Activated CD4-positive, alpha-beta T cell treated with anti-CD3 and anti-CD28 coated beads, Interleukin-2, amount 10 ng/mL, durations not matched to agents 24 days and 14 days (primary cell): ENCODE measurements at regions not wholly inside any gene's neighbourhood (a gene's known extent, or its start where the extent isn't known, plus 50 kb on each side); places are given as distances from the start of the nearest gene placed in this dataset.
"Not testable (repeated sequence)": the region's sequence is repeated elsewhere in the genome, so short reads cannot be mapped to it uniquely, and the experiment has no call there.

Source experiments
- DNase-seq: peaks from one replicate; pipeline ENCODE4 v3.0.0; 2022
- H3K27ac Mint-ChIP-seq: one replicate; pipeline ENCODE4 v1.8.0; 2022; ENCODE audit warnings: mild to moderate bottlenecking, mixed read lengths
- H3K27me3 Mint-ChIP-seq: one replicate; pipeline ENCODE4 v1.8.0; 2022; ENCODE audit warnings: mixed read lengths
- H3K36me3 Mint-ChIP-seq: one replicate; pipeline ENCODE4 v1.8.0; 2022; ENCODE audit warnings: low read depth, mild to moderate bottlenecking, mixed read lengths
- H3K4me1 Mint-ChIP-seq: one replicate; pipeline ENCODE4 v1.8.0; 2021; ENCODE audit warnings: mixed read lengths
- H3K4me3 Mint-ChIP-seq: one replicate; pipeline ENCODE4 v1.8.0; 2022; ENCODE audit warnings: mild to moderate bottlenecking, moderate library complexity, mixed read lengths
- H3K9me3 Mint-ChIP-seq: one replicate; pipeline ENCODE4 v1.8.0; 2021; ENCODE audit warnings: mixed read lengths
- intact Hi-C: fragments of 100-400 bp; cut with micrococcal nuclease; formaldehyde crosslinking; loops from one replicate; pipeline ENCODE4 v1.15.1; 2023

DNA sequence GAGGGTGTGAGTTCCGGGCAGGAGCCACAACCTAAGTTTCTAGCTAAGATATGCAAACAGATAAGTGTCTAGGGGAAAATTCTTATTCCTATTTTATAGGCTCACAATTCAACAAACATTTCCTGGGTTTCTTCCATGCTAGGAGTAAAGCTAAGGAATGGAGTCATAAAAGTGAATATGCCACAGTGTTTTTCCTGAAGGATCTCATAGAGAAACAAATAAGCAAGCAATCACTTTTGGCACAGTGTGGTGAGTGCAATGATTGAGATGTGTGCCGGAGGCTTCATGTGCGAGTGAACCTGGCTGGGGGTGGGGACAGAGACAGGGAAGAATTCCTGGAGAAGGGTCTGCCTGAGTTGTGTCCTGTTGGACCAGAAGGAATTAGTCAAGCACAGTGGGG, 147.4 kb downstream of the TENT5C start:
- Mint-ChIP-seq H3K36me3 (no peaks in the 10 kb centered on the region), H3K4me1 (peaks cover 7% of the 10 kb centered on the region), H3K27me3 (peaks cover 56% of the 10 kb centered on the region), H3K27ac (no peak overlapping the region), H3K9me3 (no peaks in the 10 kb centered on the region), H3K4me3 (no peak overlapping the region)
- intact Hi-C loops, result loop anchor here (5.0 kb wide), 1 partner anchor 146 kb away; the partner anchor contains the start of gene TENT5C
- no peak for DNase-seq

DNA sequence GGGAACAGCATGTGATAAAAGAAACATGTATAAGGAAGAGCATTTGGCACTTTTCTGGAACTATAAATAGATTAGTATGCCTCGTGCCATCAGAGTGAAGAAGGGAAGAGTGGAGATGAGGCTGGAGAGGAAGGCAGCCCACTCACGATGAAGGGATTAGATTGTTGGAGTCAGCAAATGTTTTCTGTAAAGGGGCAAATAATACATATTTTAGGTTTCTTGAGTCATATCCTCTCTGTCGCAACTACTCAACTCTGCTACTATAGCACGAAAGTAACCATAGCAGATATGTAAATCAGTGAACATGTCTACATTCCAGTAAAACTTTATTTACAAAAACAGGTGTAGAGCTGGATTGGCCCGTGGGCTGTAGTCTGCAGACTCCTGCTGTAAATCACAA, 147.8 kb downstream of the TENT5C start:
- Mint-ChIP-seq H3K36me3 (no peaks in the 10 kb centered on the region), H3K9me3 (no peaks in the 10 kb centered on the region), H3K27ac (no peak overlapping the region), H3K4me1 (peaks cover 11% of the 10 kb centered on the region), H3K27me3 (peaks cover 59% of the 10 kb centered on the region), H3K4me3 (no peak overlapping the region)
- intact Hi-C loops, result loop anchor here (1.0 to 5.0 kb wide), 2 partner anchors 146 to 218 kb away; partner anchors contain the start of gene TENT5C
- DNase-seq, result no peak

- Mint-ChIP-seq H3K4me1 (peaks cover 12% of the 10 kb centered on the region), H3K36me3 (no peaks in the 10 kb centered on the region), H3K27me3 (peaks cover 61% of the 10 kb centered on the region), H3K4me3 (no peak overlapping the region), H3K27ac (no peak overlapping the region), H3K9me3 (no peaks in the 10 kb centered on the region)
- DNase-seq, result peak; percentile 84
- intact Hi-C loops, result loop anchor here (1.0 to 5.0 kb wide), 2 partner anchors 147 to 219 kb away; partner anchors contain the start of gene TENT5C
Measured at GRCh38 chr1:117754061-117754969, 148.5 kb downstream of the TENT5C start.

DNA sequence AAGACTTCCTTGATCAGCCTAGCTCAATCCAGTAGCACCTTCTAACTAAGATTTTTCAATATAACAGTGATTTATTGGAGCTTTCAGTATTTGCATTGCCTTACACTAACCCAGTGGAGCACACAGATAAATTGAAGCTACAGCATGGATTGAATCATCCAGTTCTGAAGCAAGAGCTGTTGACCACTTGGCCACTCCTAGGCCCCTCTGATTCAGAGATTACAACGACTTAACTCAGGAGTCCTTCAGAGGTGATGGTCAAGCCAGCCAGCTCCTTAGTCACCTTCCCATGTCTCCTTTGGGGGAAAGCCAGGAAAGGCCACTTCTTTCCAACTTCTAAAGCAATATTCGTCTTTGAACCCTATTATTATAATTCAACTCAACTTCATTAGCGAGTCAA, 151.8 kb downstream of the TENT5C start:
- H3K9me3 Mint-ChIP-seq, result no peaks in the 10 kb centered on the region
- intact Hi-C loops, result loop anchor here (1.0 to 5.0 kb wide), 5 partner anchors 80 to 245 kb away; no protein-coding TSS in a partner anchor
- no peak for DNase-seq
- no peaks in the 10 kb centered on the region for H3K36me3 Mint-ChIP-seq
- H3K27me3 Mint-ChIP-seq, result peaks cover 44% of the 10 kb centered on the region
- H3K4me1 Mint-ChIP-seq, result peaks cover 12% of the 10 kb centered on the region
- H3K4me3 Mint-ChIP-seq, result no peak overlapping the region
- H3K27ac Mint-ChIP-seq, result no peak overlapping the region

DNA sequence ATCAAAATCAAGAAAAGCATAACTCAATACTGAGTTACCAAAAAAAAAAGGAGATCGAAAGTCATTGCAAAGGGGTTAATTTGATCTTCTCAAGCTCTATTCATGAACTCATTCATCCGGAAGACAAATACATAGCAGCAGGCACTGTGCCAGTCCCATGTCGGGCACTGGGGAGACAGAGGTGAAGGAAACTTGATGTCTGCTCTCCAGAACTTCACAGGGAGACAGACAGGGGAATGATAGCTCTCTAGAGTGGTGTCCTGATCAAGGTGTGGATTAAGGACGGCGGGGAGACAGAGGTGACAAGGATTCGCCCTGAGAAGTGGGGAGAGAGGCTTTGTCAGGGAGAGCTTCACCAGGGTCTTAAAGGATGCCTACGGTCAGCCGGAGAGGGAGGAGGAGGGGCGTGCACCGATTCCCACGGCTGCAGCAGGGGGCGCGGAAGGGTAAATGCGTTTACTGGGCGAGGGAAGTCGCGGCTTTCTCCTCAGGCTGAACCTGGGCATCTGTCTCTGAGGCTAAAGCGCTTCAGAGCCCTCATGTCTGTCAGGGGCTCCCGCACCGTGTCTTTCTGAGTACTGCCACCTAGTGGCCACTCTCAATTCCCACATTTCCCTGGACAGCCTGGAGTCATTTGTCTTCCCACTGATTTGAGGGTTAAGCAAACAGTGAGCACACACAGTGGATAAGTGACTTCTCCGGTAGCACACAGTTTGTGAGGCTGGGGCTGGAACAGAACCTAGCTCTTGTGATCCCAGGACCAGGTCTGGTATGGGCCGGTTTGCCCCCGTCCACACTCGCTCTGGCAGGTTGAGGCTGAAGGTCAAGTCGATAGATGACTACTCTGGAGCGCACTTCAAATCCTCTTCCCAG, 152.8 kb downstream of the TENT5C start:
- intact Hi-C loops, result loop anchor here (1.0 to 5.0 kb wide), 5 partner anchors 81 to 246 kb away; no protein-coding TSS in a partner anchor
- DNase-seq, result peak; percentile 90
- Mint-ChIP-seq H3K4me1 (peaks cover 8% of the 10 kb centered on the region), H3K27ac (no peak overlapping the region), H3K36me3 (no peaks in the 10 kb centered on the region), H3K27me3 (peaks cover 39% of the 10 kb centered on the region), H3K4me3 (peak overlapping the region; percentile 84), H3K9me3 (no peaks in the 10 kb centered on the region)

- H3K4me3 Mint-ChIP-seq, result no peak overlapping the region
Measured at GRCh38 chr1:117759535-117759934, 153.7 kb downstream of the TENT5C start.

GRCh38 chr1:117760069-117760468, 154.2 kb downstream of the TENT5C start:
- Mint-ChIP-seq H3K4me1 (peaks cover 5% of the 10 kb centered on the region), H3K27ac (no peak overlapping the region), H3K36me3 (no peaks in the 10 kb centered on the region), H3K27me3 (peaks cover 35% of the 10 kb centered on the region), H3K4me3 (no peak overlapping the region), H3K9me3 (peaks cover 3% of the 10 kb centered on the region)
- intact Hi-C loops, result no loop called here
- no peak for DNase-seq

More at GRCh38 chr1:117759535-117759934, 153.7 kb downstream of the TENT5C start:
- Mint-ChIP-seq H3K9me3 (peaks cover 2% of the 10 kb centered on the region), H3K27ac (no peak overlapping the region), H3K4me1 (peaks cover 5% of the 10 kb centered on the region), H3K27me3 (peaks cover 35% of the 10 kb centered on the region), H3K36me3 (no peaks in the 10 kb centered on the region)
- intact Hi-C loops, result loop anchor here (5.0 kb wide), 3 partner anchors 82 to 138 kb away; no protein-coding TSS in a partner anchor
- DNase-seq, result no peak

GRCh38 chr1:117760485-117760884, 154.6 kb downstream of the TENT5C start:
- peaks cover 3% of the 10 kb centered on the region for H3K9me3 Mint-ChIP-seq
- no peak for DNase-seq
- H3K4me3 Mint-ChIP-seq, result no peak overlapping the region
- H3K36me3 Mint-ChIP-seq, result no peaks in the 10 kb centered on the region
- peaks cover 5% of the 10 kb centered on the region for H3K4me1 Mint-ChIP-seq
- H3K27me3 Mint-ChIP-seq, result peaks cover 34% of the 10 kb centered on the region
- intact Hi-C loops, result no loop called here
- H3K27ac Mint-ChIP-seq, result no peak overlapping the region

GRCh38 chr1:117767756-117768155, 161.7 kb downstream of the GDAP2 start:
- intact Hi-C loops, H3K4me1 Mint-ChIP-seq, H3K36me3 Mint-ChIP-seq, H3K27ac Mint-ChIP-seq, DNase-seq, H3K4me3 Mint-ChIP-seq: not testable (repeated sequence)
- H3K9me3 Mint-ChIP-seq, result peaks cover 35% of the 10 kb centered on the region
- H3K27me3 Mint-ChIP-seq, result peaks cover 11% of the 10 kb centered on the region

DNA sequence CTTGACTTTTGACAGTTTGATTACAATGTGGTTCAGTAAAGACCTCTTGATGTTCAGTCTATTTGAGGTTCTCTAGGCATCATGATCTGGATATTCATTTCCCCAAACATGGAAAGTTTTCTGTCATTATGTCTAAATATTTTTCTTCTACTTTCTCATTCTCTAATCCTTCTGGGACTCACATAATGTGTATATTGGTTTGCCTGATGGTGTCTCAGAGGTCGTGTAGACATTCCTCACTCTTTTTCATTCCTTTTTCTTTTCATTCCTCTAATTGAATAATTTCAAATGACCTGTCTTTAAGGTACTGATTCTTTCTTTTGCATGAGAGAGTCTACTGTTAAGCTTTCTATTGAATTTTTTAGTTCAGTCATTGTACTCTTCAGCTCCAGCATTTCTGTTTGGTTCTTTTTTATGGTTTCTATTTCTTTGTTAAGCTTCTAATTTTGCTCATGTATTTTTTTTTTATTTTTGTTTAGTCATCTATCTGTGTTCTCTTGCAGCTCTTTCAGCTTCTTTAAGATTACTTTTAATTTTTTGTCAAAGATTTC, 158.4 kb downstream of the GDAP2 start:
- Mint-ChIP-seq H3K9me3 (peaks cover 31% of the 10 kb centered on the region), H3K27ac (no peak overlapping the region), H3K27me3 (peaks cover 11% of the 10 kb centered on the region), H3K4me3 (no peak overlapping the region), H3K36me3 (peaks cover 2% of the 10 kb centered on the region), H3K4me1 (no peaks in the 10 kb centered on the region)
- intact Hi-C loops, result no loop called here
- no peak for DNase-seq

DNA sequence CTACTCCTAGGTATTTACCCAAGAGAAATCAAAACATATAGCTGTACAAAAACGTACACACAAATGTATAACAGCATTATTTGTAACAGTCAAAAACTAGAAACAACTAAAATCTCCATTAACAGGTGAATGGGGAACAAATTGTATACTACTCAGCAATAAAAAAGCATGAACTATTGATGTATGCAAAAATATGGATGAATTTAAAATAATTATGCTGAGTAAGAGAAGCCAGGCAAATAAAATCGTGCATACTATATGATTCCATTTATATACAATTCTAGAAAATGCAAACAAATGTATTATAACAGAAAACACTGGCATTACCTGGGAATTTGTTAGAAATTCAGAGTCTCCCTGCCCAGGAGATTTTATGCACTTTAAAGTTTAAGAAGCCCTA, 150.1 kb downstream of the GDAP2 start:
- H3K36me3 Mint-ChIP-seq, result no peaks in the 10 kb centered on the region
- H3K27me3 Mint-ChIP-seq, result peaks cover 10% of the 10 kb centered on the region
- H3K4me1 Mint-ChIP-seq, result no peaks in the 10 kb centered on the region
- no peak overlapping the region for H3K27ac Mint-ChIP-seq
- H3K4me3 Mint-ChIP-seq, result no peak overlapping the region
- H3K9me3 Mint-ChIP-seq, result no peaks in the 10 kb centered on the region
- DNase-seq, result no peak
- intact Hi-C loops, result no loop called here

GRCh38 chr1:117780687-117781475, 148.5 kb downstream of the GDAP2 start:
- DNase-seq, result no peak
- Mint-ChIP-seq H3K27ac (no peak overlapping the region), H3K4me3 (no peak overlapping the region), H3K4me1 (peaks cover 4% of the 10 kb centered on the region), H3K36me3 (no peaks in the 10 kb centered on the region), H3K27me3 (peaks cover 9% of the 10 kb centered on the region), H3K9me3 (no peaks in the 10 kb centered on the region)
- intact Hi-C loops, result no loop called here

- Mint-ChIP-seq H3K36me3 (no peaks in the 10 kb centered on the region), H3K4me1 (peaks cover 4% of the 10 kb centered on the region), H3K27ac (no peak overlapping the region), H3K4me3 (no peak overlapping the region), H3K9me3 (no peaks in the 10 kb centered on the region), H3K27me3 (peaks cover 11% of the 10 kb centered on the region)
- no peak for DNase-seq
- intact Hi-C loops, result no loop called here
Measured at GRCh38 chr1:117782056-117782455, 147.4 kb downstream of the GDAP2 start.
